ENCODE measurements at regions not wholly inside any gene's neighbourhood (a gene's known extent, or its start where the extent isn't known, plus 50 kb on each side); places are given as distances from the start of the nearest gene placed in this dataset.

GRCh38 chr3:106566277-106566676 lies 697.5 kb upstream of the CBLB start:
- Histone ChIP-seq H3K36me3 (ENCODE audit: insufficient read depth, low read length) (no peaks in the 10 kb centered on the region), H3K9me2 (replicated peaks; ENCODE audit: insufficient read depth, low read length) (no peaks in the 10 kb centered on the region), H3K9ac (ENCODE audit: low read length) (no peak overlapping the region), H3K27ac (ENCODE audit: low read length) (no peak overlapping the region), H2AFZ (ENCODE audit: low read length) (no peak overlapping the region), H3K79me2 (ENCODE audit: low read length) (no peaks in the 10 kb centered on the region), H3K9me3 (ENCODE audit: low read length) (no peaks in the 10 kb centered on the region), H3K4me3 (ENCODE audit: low read length) (no peak overlapping the region), H3K4me1 (ENCODE audit: low read length) (no peaks in the 10 kb centered on the region), H3K27me3 (ENCODE audit: low read length) (no peaks in the 10 kb centered on the region), H3K4me2 (ENCODE audit: low read depth, low read length, poor library complexity, severe bottlenecking) (no peak overlapping the region), H4K20me1 (ENCODE audit: insufficient read depth, low read depth, low read length) (no peaks in the 10 kb centered on the region)
- no peak for DNase-seq

- no peak overlapping the region for H3K4me2 ChIP-seq (ENCODE audit: low read depth, low read length, poor library complexity, severe bottlenecking)
- H3K9me3 ChIP-seq (ENCODE audit: low read length) = no peaks in the 10 kb centered on the region
- no peak overlapping the region for H3K27ac ChIP-seq (ENCODE audit: low read length)
- DNase-seq = no peak
- no peak overlapping the region for H3K9ac ChIP-seq (ENCODE audit: low read length)
- H3K4me1 ChIP-seq (ENCODE audit: low read length) = no peaks in the 10 kb centered on the region
- no peak overlapping the region for H2AFZ ChIP-seq (ENCODE audit: low read length)
- no peaks in the 10 kb centered on the region for H3K9me2 ChIP-seq (replicated peaks; ENCODE audit: insufficient read depth, low read length)
- H4K20me1 ChIP-seq (ENCODE audit: insufficient read depth, low read depth, low read length) = no peaks in the 10 kb centered on the region
- no peaks in the 10 kb centered on the region for H3K79me2 ChIP-seq (ENCODE audit: low read length)
- H3K27me3 ChIP-seq (ENCODE audit: low read length) = no peaks in the 10 kb centered on the region
- no peaks in the 10 kb centered on the region for H3K36me3 ChIP-seq (ENCODE audit: insufficient read depth, low read length)
- no peak overlapping the region for H3K4me3 ChIP-seq (ENCODE audit: low read length)
Observed at GRCh38 chr3:106570426-106570825, 701.6 kb upstream of the CBLB start.

GRCh38 chr3:106573605-106574004 lies 704.8 kb upstream of the CBLB start:
- DNase-seq = no peak
- no peaks in the 10 kb centered on the region for H3K9me2 ChIP-seq (replicated peaks; ENCODE audit: insufficient read depth, low read length)
- no peak overlapping the region for H3K9ac ChIP-seq (ENCODE audit: low read length)
- no peak overlapping the region for H2AFZ ChIP-seq (ENCODE audit: low read length)
- no peak overlapping the region for H3K27ac ChIP-seq (ENCODE audit: low read length)
- H3K36me3 ChIP-seq (ENCODE audit: insufficient read depth, low read length) = no peaks in the 10 kb centered on the region
- no peaks in the 10 kb centered on the region for H4K20me1 ChIP-seq (ENCODE audit: insufficient read depth, low read depth, low read length)
- no peaks in the 10 kb centered on the region for H3K4me1 ChIP-seq (ENCODE audit: low read length)
- no peaks in the 10 kb centered on the region for H3K27me3 ChIP-seq (ENCODE audit: low read length)
- no peak overlapping the region for H3K4me3 ChIP-seq (ENCODE audit: low read length)
- no peaks in the 10 kb centered on the region for H3K9me3 ChIP-seq (ENCODE audit: low read length)
- no peaks in the 10 kb centered on the region for H3K79me2 ChIP-seq (ENCODE audit: low read length)
- no peak overlapping the region for H3K4me2 ChIP-seq (ENCODE audit: low read depth, low read length, poor library complexity, severe bottlenecking)

GRCh38 chr3:106575029-106575428 lies 706.2 kb upstream of the CBLB start:
- H3K9me3 ChIP-seq (ENCODE audit: low read length) = no peaks in the 10 kb centered on the region
- H3K36me3 ChIP-seq (ENCODE audit: insufficient read depth, low read length) = no peaks in the 10 kb centered on the region
- H3K9me2 ChIP-seq (replicated peaks; ENCODE audit: insufficient read depth, low read length) = no peaks in the 10 kb centered on the region
- H3K4me1 ChIP-seq (ENCODE audit: low read length) = no peaks in the 10 kb centered on the region
- no peak overlapping the region for H3K27ac ChIP-seq (ENCODE audit: low read length)
- H3K79me2 ChIP-seq (ENCODE audit: low read length) = no peaks in the 10 kb centered on the region
- no peak overlapping the region for H3K4me3 ChIP-seq (ENCODE audit: low read length)
- H4K20me1 ChIP-seq (ENCODE audit: insufficient read depth, low read depth, low read length) = no peaks in the 10 kb centered on the region
- H3K4me2 ChIP-seq (ENCODE audit: low read depth, low read length, poor library complexity, severe bottlenecking) = no peak overlapping the region
- H3K27me3 ChIP-seq (ENCODE audit: low read length) = no peaks in the 10 kb centered on the region
- no peak overlapping the region for H3K9ac ChIP-seq (ENCODE audit: low read length)
- H2AFZ ChIP-seq (ENCODE audit: low read length) = no peak overlapping the region
- no peak for DNase-seq

- Histone ChIP-seq H3K36me3 (ENCODE audit: insufficient read depth, low read length) (no peaks in the 10 kb centered on the region), H3K27me3 (ENCODE audit: low read length) (no peaks in the 10 kb centered on the region), H3K27ac (ENCODE audit: low read length) (no peak overlapping the region), H3K9ac (ENCODE audit: low read length) (no peak overlapping the region), H3K9me2 (replicated peaks; ENCODE audit: insufficient read depth, low read length) (no peaks in the 10 kb centered on the region), H3K4me3 (ENCODE audit: low read length) (no peak overlapping the region), H3K4me1 (ENCODE audit: low read length) (no peaks in the 10 kb centered on the region), H4K20me1 (ENCODE audit: insufficient read depth, low read depth, low read length) (no peaks in the 10 kb centered on the region), H3K4me2 (ENCODE audit: low read depth, low read length, poor library complexity, severe bottlenecking) (no peak overlapping the region), H3K79me2 (ENCODE audit: low read length) (no peaks in the 10 kb centered on the region), H2AFZ (ENCODE audit: low read length) (no peak overlapping the region), H3K9me3 (ENCODE audit: low read length) (no peaks in the 10 kb centered on the region)
- DNase-seq = no peak
Observed at GRCh38 chr3:106577241-106577640, 708.4 kb upstream of the CBLB start.

GRCh38 chr3:106578911-106579310 lies 710.1 kb upstream of the CBLB start:
- Histone ChIP-seq H4K20me1 (ENCODE audit: insufficient read depth, low read depth, low read length) (no peaks in the 10 kb centered on the region), H3K79me2 (ENCODE audit: low read length) (no peaks in the 10 kb centered on the region), H3K4me2 (ENCODE audit: low read depth, low read length, poor library complexity, severe bottlenecking) (no peak overlapping the region), H3K9me2 (replicated peaks; ENCODE audit: insufficient read depth, low read length) (no peaks in the 10 kb centered on the region), H3K36me3 (ENCODE audit: insufficient read depth, low read length) (no peaks in the 10 kb centered on the region), H2AFZ (ENCODE audit: low read length) (no peak overlapping the region), H3K9me3 (ENCODE audit: low read length) (no peaks in the 10 kb centered on the region), H3K27me3 (ENCODE audit: low read length) (no peaks in the 10 kb centered on the region), H3K4me3 (ENCODE audit: low read length) (no peak overlapping the region), H3K4me1 (ENCODE audit: low read length) (no peaks in the 10 kb centered on the region), H3K9ac (ENCODE audit: low read length) (no peak overlapping the region), H3K27ac (ENCODE audit: low read length) (no peak overlapping the region)
- no peak for DNase-seq

- no peak overlapping the region for H3K27ac ChIP-seq (ENCODE audit: low read length)
- no peak overlapping the region for H3K9ac ChIP-seq (ENCODE audit: low read length)
- H3K4me2 ChIP-seq (ENCODE audit: low read depth, low read length, poor library complexity, severe bottlenecking) = no peak overlapping the region
- no peaks in the 10 kb centered on the region for H3K4me1 ChIP-seq (ENCODE audit: low read length)
- no peaks in the 10 kb centered on the region for H3K27me3 ChIP-seq (ENCODE audit: low read length)
- no peak for DNase-seq
- H4K20me1 ChIP-seq (ENCODE audit: insufficient read depth, low read depth, low read length) = no peaks in the 10 kb centered on the region
- no peak overlapping the region for H2AFZ ChIP-seq (ENCODE audit: low read length)
- H3K79me2 ChIP-seq (ENCODE audit: low read length) = no peaks in the 10 kb centered on the region
- no peaks in the 10 kb centered on the region for H3K9me2 ChIP-seq (replicated peaks; ENCODE audit: insufficient read depth, low read length)
- no peak overlapping the region for H3K4me3 ChIP-seq (ENCODE audit: low read length)
- H3K36me3 ChIP-seq (ENCODE audit: insufficient read depth, low read length) = no peaks in the 10 kb centered on the region
- H3K9me3 ChIP-seq (ENCODE audit: low read length) = no peaks in the 10 kb centered on the region
Observed at GRCh38 chr3:106582151-106582550, 713.3 kb upstream of the CBLB start.

- Histone ChIP-seq H2AFZ (ENCODE audit: low read length) (no peak overlapping the region), H3K36me3 (ENCODE audit: insufficient read depth, low read length) (no peaks in the 10 kb centered on the region), H3K9ac (ENCODE audit: low read length) (no peak overlapping the region), H3K4me2 (ENCODE audit: low read depth, low read length, poor library complexity, severe bottlenecking) (no peak overlapping the region), H3K27me3 (ENCODE audit: low read length) (no peaks in the 10 kb centered on the region), H3K27ac (ENCODE audit: low read length) (no peak overlapping the region), H3K4me3 (ENCODE audit: low read length) (no peak overlapping the region), H4K20me1 (ENCODE audit: insufficient read depth, low read depth, low read length) (no peaks in the 10 kb centered on the region), H3K9me2 (replicated peaks; ENCODE audit: insufficient read depth, low read length) (no peaks in the 10 kb centered on the region), H3K9me3 (ENCODE audit: low read length) (no peaks in the 10 kb centered on the region), H3K4me1 (ENCODE audit: low read length) (no peaks in the 10 kb centered on the region), H3K79me2 (ENCODE audit: low read length) (no peaks in the 10 kb centered on the region)
- no peak for DNase-seq
Observed at GRCh38 chr3:106587551-106587950, 718.7 kb upstream of the CBLB start.

GRCh38 chr3:106588739-106589138 lies 719.9 kb upstream of the CBLB start:
- Histone ChIP-seq H3K79me2 (ENCODE audit: low read length) (no peaks in the 10 kb centered on the region), H3K4me1 (ENCODE audit: low read length) (no peaks in the 10 kb centered on the region), H3K27me3 (ENCODE audit: low read length) (no peaks in the 10 kb centered on the region), H3K4me3 (ENCODE audit: low read length) (no peak overlapping the region), H3K27ac (ENCODE audit: low read length) (no peak overlapping the region), H4K20me1 (ENCODE audit: insufficient read depth, low read depth, low read length) (no peaks in the 10 kb centered on the region), H3K36me3 (ENCODE audit: insufficient read depth, low read length) (no peaks in the 10 kb centered on the region), H3K9me3 (ENCODE audit: low read length) (no peaks in the 10 kb centered on the region), H2AFZ (ENCODE audit: low read length) (no peak overlapping the region), H3K9me2 (replicated peaks; ENCODE audit: insufficient read depth, low read length) (no peaks in the 10 kb centered on the region), H3K9ac (ENCODE audit: low read length) (no peak overlapping the region), H3K4me2 (ENCODE audit: low read depth, low read length, poor library complexity, severe bottlenecking) (no peak overlapping the region)
- DNase-seq = no peak

Measured in Karpas-422 (cell line).